ENCODE measurements at regions not wholly inside any gene's neighbourhood (a gene's known extent, or its start where the extent isn't known, plus 50 kb on each side); places are given as distances from the start of the nearest gene placed in this dataset.
"Not testable (repeated sequence)": the region's sequence is repeated elsewhere in the genome, so short reads cannot be mapped to it uniquely, and the experiment has no call there.

DNA sequence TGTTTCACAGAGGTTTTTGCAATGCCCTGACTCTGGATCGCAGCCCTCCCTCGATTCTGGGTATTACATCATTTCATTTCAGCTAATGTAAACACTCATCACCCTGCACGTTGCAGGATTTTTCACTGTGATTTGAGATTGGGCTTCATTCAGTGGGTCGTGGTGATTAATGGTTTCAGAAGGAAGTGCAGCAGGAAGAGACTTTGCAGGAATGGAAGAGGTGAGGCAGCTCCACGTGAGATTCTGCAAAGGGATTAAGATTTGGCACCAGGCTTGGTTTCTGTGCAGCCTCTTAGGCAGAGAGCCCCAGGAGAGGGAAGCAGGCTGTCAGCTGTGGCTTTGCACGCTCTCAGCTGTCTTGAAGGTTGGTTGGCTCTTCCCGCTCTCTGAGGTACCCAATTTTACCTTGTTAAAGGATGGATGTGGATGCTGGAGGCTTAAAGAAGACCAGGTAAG lies 95.2 kb downstream of the PLCE1 start:
- DNase-seq (ENCODE audit: low spot score): no peak

DNA sequence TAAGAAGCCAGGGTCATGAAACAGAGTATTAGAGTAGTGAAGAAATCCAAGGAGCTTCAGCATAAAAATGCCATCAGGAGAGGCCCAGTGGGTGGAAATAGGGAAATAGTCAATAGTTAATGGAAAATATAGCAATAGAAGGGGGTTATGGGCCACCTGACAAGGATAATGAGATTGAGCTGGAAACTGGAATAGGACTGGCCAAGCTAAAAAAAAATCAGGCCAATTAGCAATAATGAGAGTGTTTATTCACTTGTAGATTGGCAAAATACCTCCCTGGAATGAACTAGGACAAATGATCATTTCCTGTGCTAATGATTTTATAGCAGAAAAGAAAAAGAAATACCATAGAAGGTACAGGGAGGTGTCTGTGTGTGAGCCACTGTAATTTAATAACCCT lies 97.9 kb downstream of the PLCE1 start:
- DNase-seq (ENCODE audit: low spot score): no peak

GRCh38 chr10:94092848-94093247 lies 99.1 kb downstream of the PLCE1 start:
- no peak for DNase-seq (ENCODE audit: low spot score)

GRCh38 chr10:94093286-94093905 lies 99.7 kb downstream of the PLCE1 start:
- no peak for DNase-seq (ENCODE audit: low spot score)

DNA sequence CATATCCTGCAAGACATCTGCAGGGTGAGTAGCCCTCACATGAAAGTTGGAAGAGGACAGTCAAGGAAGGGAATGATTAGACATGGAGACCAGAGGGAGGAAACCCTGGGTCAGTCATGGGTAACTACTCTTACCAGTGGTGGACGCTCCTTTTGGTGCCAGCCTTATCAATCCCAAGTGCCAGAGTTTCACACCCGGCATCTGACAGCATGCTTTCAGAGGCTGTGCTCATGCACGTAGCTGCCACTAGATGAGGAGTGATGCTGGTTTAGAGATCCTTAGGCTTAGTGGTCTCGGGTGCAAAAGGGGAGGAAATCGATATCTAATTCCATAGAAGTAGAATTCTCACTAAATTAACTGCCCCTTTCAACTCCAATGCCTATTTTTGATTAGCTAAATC lies 100.8 kb downstream of the PLCE1 start:
- DNase-seq (ENCODE audit: low spot score): no peak

- DNase-seq (ENCODE audit: low spot score): no peak
Observed at GRCh38 chr10:94097656-94098055, 103.9 kb downstream of the PLCE1 start.

DNA sequence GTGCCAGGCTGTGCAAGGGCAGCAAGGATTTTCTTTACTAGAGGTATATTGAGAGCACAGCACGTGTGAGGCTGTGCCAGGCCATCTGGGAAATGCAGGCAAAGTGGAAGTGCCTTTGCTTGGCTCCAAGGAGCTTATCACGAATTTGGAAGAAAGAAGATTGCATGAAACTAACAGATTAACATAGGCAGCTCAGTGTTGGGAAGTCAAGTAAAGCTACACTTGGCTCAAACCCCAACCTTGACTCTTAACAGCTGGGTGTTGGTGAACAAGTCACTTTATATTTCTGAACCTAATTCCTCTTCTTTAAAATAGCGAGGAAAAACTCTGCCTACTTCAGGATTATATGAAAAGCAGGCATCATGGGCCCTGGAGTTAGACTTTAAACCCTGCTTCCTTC lies 105.2 kb downstream of the PLCE1 start:
- no peak for DNase-seq (ENCODE audit: low spot score)

- no peak for DNase-seq (ENCODE audit: low spot score)
Observed at GRCh38 chr10:94101894-94102293, 108.2 kb downstream of the PLCE1 start.

GRCh38 chr10:94102436-94102835 lies 108.7 kb downstream of the PLCE1 start:
- no peak for DNase-seq (ENCODE audit: low spot score)

DNA sequence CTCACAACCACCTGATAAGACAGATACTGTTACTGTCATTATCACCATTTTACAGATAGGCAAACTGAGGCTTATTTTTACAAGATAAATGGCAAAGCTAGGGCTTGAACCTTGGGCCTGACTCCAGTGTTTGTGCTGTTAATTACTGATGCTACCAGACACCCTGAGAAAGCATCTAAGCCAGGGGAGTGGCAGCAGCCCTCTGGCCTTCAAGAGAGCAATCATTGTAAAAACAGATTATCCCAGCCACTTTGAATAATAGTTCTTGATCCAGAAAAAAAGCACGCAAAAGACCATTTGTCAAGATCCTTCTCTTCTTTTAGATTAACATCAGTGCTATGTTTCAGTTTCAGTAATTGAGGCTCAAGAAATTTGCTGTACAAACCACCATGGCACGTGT lies 109.5 kb downstream of the PLCE1 start:
- no peak for DNase-seq (ENCODE audit: low spot score)

- no peak for DNase-seq (ENCODE audit: low spot score)
Observed at GRCh38 chr10:94103801-94104221, 110.1 kb downstream of the PLCE1 start.

GRCh38 chr10:94104316-94105000 lies 110.7 kb downstream of the PLCE1 start:
- no peak for DNase-seq (ENCODE audit: low spot score)

GRCh38 chr10:94105226-94105625 lies 111.5 kb downstream of the PLCE1 start:
- no peak for DNase-seq (ENCODE audit: low spot score)

DNA sequence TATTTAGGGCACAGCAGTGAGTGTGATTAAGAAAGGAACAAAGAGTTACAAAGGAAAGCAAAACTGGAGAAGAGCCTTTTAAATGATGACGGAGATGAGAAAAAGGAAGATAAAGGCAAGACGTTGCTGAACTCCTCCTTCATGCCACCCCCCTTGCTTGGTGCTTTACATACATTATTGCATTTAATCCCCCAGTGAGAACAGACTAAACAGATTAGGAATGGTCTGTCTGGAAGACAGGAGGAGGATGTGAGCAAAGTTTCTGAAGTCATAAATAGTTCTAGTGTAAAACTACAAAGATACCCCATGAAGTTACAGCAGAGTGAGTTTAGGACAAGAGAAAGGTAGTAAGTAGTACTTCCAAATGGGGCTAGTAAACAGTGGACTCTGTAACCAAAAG lies 113.5 kb downstream of the PLCE1 start:
- DNase-seq (ENCODE audit: low spot score): no peak

GRCh38 chr10:94108200-94108599 lies 114.5 kb downstream of the PLCE1 start:
- DNase-seq (ENCODE audit: low spot score): no peak

- DNase-seq (ENCODE audit: low spot score): no peak
Observed at GRCh38 chr10:94111367-94111766, 117.6 kb downstream of the PLCE1 start.

DNA sequence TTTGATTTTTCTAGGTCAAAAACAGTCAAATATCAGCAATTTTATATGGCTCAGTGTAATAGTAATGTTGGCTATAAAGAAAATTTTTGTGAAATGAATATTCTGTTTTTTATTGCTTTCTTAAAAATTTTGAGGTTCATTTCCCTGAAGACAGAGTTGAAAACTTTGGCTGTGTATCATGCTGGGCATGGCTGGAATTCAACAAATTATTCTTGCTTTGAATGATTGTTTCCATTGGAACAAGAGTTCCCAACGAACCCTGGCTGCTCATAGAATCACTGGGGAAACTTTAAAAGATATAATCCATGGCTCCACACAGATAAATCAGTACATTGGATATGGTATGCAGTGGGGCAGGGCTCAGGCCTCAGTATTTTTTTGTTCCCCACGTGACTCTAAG lies 118.6 kb downstream of the PLCE1 start:
- no peak for DNase-seq (ENCODE audit: low spot score)

DNA sequence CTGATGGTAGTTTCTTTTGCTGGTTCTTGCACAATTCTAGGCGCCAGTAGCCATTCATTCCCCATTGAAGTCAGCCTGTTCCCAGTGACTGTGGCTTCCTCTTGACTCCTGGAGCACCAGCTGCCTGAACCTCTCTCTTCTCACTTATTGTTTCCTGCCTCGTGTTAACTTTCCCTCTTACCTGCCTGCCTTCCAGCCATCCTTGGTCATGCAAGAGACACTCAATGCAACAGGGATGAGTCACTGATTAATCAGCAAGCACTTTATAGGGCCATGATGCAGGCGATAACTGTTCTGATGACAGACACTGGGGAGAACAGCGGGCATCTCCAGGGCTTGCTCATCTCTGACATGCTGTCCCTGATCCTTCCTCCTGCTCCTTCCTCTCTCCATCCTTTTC lies 122.0 kb downstream of the PLCE1 start:
- DNase-seq (ENCODE audit: low spot score): no peak

- no peak for DNase-seq (ENCODE audit: low spot score)
Observed at GRCh38 chr10:94116848-94117247, 123.1 kb downstream of the PLCE1 start.

DNA sequence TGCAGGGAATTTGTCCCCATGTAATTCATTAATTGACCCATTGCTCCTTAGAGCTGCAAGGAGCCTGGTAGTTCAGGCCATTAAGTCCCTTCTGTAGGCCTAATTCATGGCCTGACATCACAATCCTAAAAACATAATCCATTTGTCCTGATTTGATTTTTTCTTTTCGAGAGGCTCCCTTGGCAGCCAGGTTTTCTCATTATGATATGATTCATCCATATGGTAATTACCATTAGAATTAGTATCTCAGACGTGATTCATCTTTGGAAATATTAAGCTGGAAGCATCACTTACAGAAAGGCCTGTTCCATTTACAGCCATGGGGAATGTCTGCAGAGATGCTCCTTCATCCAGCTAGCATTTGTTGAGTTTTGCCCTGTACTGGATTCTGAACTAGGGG lies 128.5 kb downstream of the PLCE1 start:
- DNase-seq (ENCODE audit: low spot score): no peak

DNA sequence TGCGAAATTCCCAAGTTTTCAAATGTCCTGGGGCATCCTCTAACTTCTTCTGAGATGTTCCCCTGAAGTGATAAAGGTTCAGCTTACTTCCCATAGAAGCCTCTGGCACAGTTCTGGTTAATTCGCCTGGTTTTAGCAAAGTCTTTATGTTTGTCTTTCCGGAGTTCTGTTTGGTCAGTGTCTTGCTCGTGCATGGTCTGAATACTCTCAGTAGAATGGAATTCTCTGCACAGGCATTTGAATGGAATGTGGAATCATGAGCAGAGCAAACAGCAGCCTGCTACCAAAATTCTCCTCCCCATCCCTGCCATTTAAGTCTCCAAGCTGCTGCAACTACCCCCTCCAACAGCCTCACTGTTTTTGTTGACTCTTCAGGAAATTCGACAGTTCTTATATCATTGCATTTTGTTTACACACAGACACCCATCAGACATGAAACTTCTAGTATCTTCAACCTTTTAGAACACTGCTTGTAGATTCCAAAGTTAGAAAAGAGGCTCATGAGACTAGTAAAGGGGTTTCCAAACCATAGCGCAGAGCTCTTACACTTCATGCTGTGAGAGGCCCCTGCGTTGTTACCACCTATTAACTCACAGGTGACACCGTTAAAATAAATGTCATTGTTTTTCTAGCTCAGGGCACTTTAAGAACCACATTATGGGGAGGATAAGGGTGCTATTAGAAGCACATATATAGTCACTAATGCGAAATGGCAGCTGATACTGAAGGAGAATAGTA lies 129.7 kb downstream of the PLCE1 start:
- DNase-seq (ENCODE audit: low spot score): no peak

DNA sequence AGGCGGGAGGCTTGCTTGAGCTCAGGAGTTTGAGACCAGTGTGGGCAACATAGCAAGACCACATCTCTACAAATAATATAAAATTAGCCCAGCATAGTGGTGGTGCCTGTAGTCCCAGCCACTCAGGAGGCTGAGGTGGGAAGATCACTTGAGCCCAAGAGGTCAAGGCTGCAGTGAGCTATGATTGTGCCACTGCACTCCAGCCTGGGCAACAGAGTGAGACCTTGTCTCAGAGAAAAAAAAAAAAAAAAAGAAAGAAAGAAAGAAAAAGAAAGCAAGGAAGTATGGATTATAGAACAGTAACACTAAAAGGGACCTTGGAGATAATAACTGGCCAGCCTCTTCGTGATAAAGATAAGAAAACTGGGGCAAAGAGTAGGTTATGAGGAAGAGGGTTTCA lies 130.4 kb downstream of the PLCE1 start:
- DNase-seq (ENCODE audit: low spot score): not testable (repeated sequence)

- not testable (repeated sequence) for DNase-seq (ENCODE audit: low spot score)
Observed at GRCh38 chr10:94125268-94125667, 131.5 kb downstream of the PLCE1 start.
